ENCODE measurements at regions not wholly inside any gene's neighbourhood (a gene's known extent, or its start where the extent isn't known, plus 50 kb on each side); places are given as distances from the start of the nearest gene placed in this dataset.

DNA sequence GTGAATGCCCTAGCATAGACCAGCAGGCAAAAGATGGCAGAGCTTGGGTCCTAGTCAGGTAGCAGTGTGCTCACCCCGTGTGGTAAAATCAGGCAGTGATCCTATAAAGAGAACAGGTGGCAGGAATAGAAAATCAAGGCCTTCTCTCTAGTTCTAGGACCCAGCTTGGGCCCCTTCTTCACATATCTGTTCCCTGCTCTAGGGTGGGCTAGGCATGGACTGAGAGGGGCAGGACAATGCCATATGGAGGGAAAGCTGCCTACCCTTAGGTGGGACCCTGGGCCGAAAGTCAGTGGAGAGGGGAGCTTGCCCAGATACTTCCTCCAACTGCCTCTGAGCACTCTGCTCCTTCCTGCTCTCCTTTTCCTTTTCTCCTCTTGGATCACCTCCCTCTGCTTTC lies 117.4 kb upstream of the NALF2 start:
- TF ChIP-seq, protein P1, sequence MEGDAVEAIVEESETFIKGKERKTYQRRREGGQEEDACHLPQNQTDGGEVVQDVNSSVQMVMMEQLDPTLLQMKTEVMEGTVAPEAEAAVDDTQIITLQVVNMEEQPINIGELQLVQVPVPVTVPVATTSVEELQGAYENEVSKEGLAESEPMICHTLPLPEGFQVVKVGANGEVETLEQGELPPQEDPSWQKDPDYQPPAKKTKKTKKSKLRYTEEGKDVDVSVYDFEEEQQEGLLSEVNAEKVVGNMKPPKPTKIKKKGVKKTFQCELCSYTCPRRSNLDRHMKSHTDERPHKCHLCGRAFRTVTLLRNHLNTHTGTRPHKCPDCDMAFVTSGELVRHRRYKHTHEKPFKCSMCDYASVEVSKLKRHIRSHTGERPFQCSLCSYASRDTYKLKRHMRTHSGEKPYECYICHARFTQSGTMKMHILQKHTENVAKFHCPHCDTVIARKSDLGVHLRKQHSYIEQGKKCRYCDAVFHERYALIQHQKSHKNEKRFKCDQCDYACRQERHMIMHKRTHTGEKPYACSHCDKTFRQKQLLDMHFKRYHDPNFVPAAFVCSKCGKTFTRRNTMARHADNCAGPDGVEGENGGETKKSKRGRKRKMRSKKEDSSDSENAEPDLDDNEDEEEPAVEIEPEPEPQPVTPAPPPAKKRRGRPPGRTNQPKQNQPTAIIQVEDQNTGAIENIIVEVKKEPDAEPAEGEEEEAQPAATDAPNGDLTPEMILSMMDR (IDR thresholded peaks at IDR 0.05; ENCODE audit: borderline replicate concordance, extremely low read depth, low read length, poor library complexity, severe bottlenecking) = no peak
- no peak for TF ChIP-seq EZH2 (IDR thresholded peaks at IDR 0.05; ENCODE audit: borderline replicate concordance, low read depth, low read length, severe bottlenecking)
